SHP77 treated with DMSO at 0.1 percent for 48 hours (cell line): ENCODE measurements at regions not wholly inside any gene's neighbourhood (a gene's known extent, or its start where the extent isn't known, plus 50 kb on each side); places are given as distances from the start of the nearest gene placed in this dataset.

Source experiments
- DNase-seq: peaks from one replicate; lab custom pipeline; 2025; lab: John Stamatoyannopoulos, UW

- DNase-seq: no peak
These were observed 742.2 kb downstream of the SLC16A7 start for GRCh38 chr12:60337839-60338549.

- no peak for DNase-seq
These were observed 749.6 kb downstream of the SLC16A7 start for GRCh38 chr12:60345442-60345841.

- no peak for DNase-seq
These were observed 753.6 kb downstream of the SLC16A7 start for GRCh38 chr12:60349232-60349978.

GRCh38 chr12:60387356-60387755, 791.5 kb downstream of the SLC16A7 start:
- no peak for DNase-seq

- no peak for DNase-seq
These were observed 795.2 kb downstream of the SLC16A7 start for GRCh38 chr12:60391051-60391450.

- DNase-seq: no peak
These were observed 796.0 kb downstream of the SLC16A7 start for GRCh38 chr12:60391791-60392190.

GRCh38 chr12:60393093-60393492, 797.3 kb downstream of the SLC16A7 start:
- DNase-seq: no peak

GRCh38 chr12:60394665-60395064, 798.8 kb downstream of the SLC16A7 start:
- DNase-seq: no peak

- no peak for DNase-seq
These were observed 802.7 kb downstream of the SLC16A7 start for GRCh38 chr12:60398547-60398946.

- no peak for DNase-seq
These were observed 803.2 kb downstream of the SLC16A7 start for GRCh38 chr12:60399064-60399463.

GRCh38 chr12:60402996-60403395, 807.2 kb downstream of the SLC16A7 start:
- DNase-seq: no peak

- DNase-seq: no peak
These were observed 819.5 kb downstream of the SLC16A7 start for GRCh38 chr12:60415351-60415750.

GRCh38 chr12:60419986-60420385, 824.2 kb downstream of the SLC16A7 start:
- no peak for DNase-seq

GRCh38 chr12:60421741-60422140, 825.9 kb downstream of the SLC16A7 start:
- DNase-seq: no peak

- DNase-seq: no peak
These were observed 841.5 kb downstream of the SLC16A7 start for GRCh38 chr12:60437297-60437696.

GRCh38 chr12:60441577-60441976, 845.7 kb downstream of the SLC16A7 start:
- no peak for DNase-seq

- DNase-seq: no peak
These were observed 855.6 kb downstream of the SLC16A7 start for GRCh38 chr12:60451457-60451856.

- DNase-seq: no peak
These were observed 869.2 kb downstream of the SLC16A7 start for GRCh38 chr12:60465060-60465459.

GRCh38 chr12:60468546-60468945, 872.7 kb downstream of the SLC16A7 start:
- no peak for DNase-seq

- DNase-seq: no peak
These were observed 880.0 kb downstream of the SLC16A7 start for GRCh38 chr12:60475825-60476224.

- no peak for DNase-seq
These were observed 891.5 kb downstream of the SLC16A7 start for GRCh38 chr12:60487284-60487683.

- no peak for DNase-seq
These were observed 893.2 kb downstream of the SLC16A7 start for GRCh38 chr12:60489071-60489470.

- DNase-seq: peak; percentile 6
These were observed 898.4 kb downstream of the SLC16A7 start for GRCh38 chr12:60494244-60494643.

GRCh38 chr12:60498656-60499055, 902.8 kb downstream of the SLC16A7 start:
- DNase-seq: no peak
